ENCODE measurements at regions not wholly inside any gene's neighbourhood (a gene's known extent, or its start where the extent isn't known, plus 50 kb on each side); places are given as distances from the start of the nearest gene placed in this dataset.
"Not testable (repeated sequence)": the region's sequence is repeated elsewhere in the genome, so short reads cannot be mapped to it uniquely, and the experiment has no call there.

DNA sequence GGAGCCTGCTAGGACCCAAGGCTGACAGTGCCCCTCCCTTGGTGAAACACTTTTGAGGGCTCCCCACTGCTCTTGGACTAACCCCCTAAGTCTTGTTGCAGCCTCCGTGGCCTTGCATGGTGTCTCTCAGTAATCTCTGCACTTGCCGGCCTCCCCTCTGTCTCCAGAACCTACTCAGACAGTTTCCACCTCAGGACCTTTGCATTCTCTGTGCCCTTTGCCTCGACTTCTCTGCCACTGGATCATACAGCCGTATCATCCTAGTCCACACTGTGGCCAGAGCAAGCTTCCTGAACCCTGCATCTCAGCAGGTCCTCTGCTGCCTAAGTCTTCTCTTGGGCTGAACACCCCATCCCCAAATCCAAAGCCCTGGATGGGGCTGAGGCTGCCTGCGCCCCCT, 152.0 kb upstream of the PTPN1 start:
- intact Hi-C loops (cut with micrococcal nuclease), result no loop called here
- Histone ChIP-seq H3K4me1 (ENCODE audit: control insufficient read depth in 2 of 2, insufficient read depth in 2 of 2, low read length in 2 of 2) (no peaks in the 10 kb centered on the region), H3K36me3 (ENCODE audit: control insufficient read depth in 2 of 3, insufficient read depth in 3 of 3, low read length in 3 of 3) (no peaks in the 10 kb centered on the region), H3K27ac (ENCODE audit: low read depth, low read length) (no peak overlapping the region), H3K27me3 (ENCODE audit: control insufficient read depth in 2 of 2, insufficient read depth in 2 of 2, low read length in 2 of 2) (no peaks in the 10 kb centered on the region), H3K9me3 (ENCODE audit: control insufficient read depth in 2 of 3, low read length in 3 of 3) (no peaks in the 10 kb centered on the region), H3K4me3 (ENCODE audit: low read length) (no peak overlapping the region)
- Mint-ChIP-seq H3K4me1 (peaks cover 0 to 13% (median 4%) of the 10 kb centered on the region in 7 donors), H3K4me3 (no peak overlapping the region), H3K36me3 (no peaks in the 10 kb centered on the region), H3K27me3 (peaks cover 0 to 3% (median 0%) of the 10 kb centered on the region in 5 donors), H3K9me3 (no peaks in the 10 kb centered on the region), H3K27ac (no peak overlapping the region)
- CTCF ChIA-PET, result interaction anchor here (0.5 kb wide), 1 partner anchor 391 kb away, joined by 4 read pairs; no protein-coding TSS in a partner anchor
- ATAC-seq (no peak), DNase-seq (no peak)
- POLR2A ChIA-PET, result no interaction called here

DNA sequence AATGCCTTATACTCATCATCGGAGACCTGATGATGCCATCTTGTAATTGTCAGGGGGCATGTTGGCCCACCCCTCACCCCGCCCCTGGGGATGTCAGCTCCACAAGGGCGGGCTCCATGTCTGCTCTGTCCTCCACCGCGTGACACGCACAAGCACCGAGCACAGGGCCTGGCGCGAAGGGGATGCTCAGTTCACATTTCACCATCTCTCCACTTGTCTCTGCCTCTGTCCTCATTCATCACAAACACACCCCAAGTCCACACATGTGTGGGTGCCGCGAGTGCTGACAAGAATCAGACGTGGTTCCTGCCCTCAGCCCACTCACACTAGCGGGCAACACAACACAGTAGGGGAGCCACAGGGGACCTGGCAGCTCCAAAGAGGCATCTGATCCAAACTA, 151.2 kb upstream of the PTPN1 start:
- no peak overlapping the region for H3K4me3 ChIP-seq (ENCODE audit: low read length)
- Mint-ChIP-seq H3K4me1 (peaks cover 0 to 7% (median 0%) of the 10 kb centered on the region in 7 donors), H3K27ac (peak overlapping the region in 2 of 9 donors; percentile 13 to 16), H3K4me3 (no peak overlapping the region), H3K36me3 (no peaks in the 10 kb centered on the region), H3K27me3 (peaks cover 0 to 4% (median 2%) of the 10 kb centered on the region in 5 donors), H3K9me3 (no peaks in the 10 kb centered on the region)
- DNase-seq, result no peak
- CTCF ChIA-PET, result no interaction called here
- no peaks in the 10 kb centered on the region for H3K9me3 ChIP-seq (ENCODE audit: control insufficient read depth in 2 of 3, low read length in 3 of 3)
- H3K27me3 ChIP-seq (ENCODE audit: control insufficient read depth in 2 of 2, insufficient read depth in 2 of 2, low read length in 2 of 2), result no peaks in the 10 kb centered on the region
- ATAC-seq, result no peak
- no peak overlapping the region for H3K27ac ChIP-seq (ENCODE audit: low read depth, low read length)
- POLR2A ChIA-PET, result no interaction called here
- H3K36me3 ChIP-seq (ENCODE audit: control insufficient read depth in 2 of 3, insufficient read depth in 3 of 3, low read length in 3 of 3), result no peaks in the 10 kb centered on the region
- H3K4me1 ChIP-seq (ENCODE audit: control insufficient read depth in 2 of 2, insufficient read depth in 2 of 2, low read length in 2 of 2), result no peaks in the 10 kb centered on the region
- intact Hi-C loops (cut with micrococcal nuclease), result no loop called here

DNA sequence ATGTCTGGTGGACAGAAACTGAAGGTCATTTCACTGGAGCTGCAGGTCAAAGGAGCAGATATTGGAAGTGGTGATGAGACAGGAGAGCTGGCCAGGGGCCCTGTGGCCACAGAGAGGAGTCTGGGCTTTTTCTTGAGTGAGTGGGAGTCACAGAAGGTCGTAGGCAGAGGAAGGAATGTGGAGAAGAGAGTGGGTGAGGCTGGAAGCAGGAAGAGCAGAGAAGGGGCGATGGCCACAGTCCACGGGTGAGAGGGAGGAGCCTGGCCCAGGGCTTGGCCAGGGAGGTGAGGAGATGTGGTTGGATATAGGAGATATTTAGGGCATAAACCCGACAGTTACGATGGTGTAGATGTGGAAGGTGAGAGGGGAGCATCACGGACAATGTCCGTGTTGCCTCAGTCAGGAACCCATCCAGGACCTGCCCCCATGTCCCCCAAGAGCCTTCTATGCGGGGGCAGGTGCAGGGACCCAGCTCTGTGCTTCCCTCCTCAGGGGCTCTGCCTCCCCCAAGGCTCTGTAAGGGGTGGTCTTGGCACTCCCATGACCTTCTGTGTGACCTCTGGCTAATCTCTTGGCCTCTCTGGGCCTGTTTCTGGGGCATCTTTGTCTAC, 150.5 kb upstream of the PTPN1 start:
- H3K4me3 ChIP-seq (ENCODE audit: low read length), result no peak overlapping the region
- H3K27ac ChIP-seq (ENCODE audit: low read depth, low read length), result no peak overlapping the region
- Mint-ChIP-seq H3K9me3 (no peaks in the 10 kb centered on the region), H3K4me1 (peaks cover 0 to 7% (median 0%) of the 10 kb centered on the region in 7 donors), H3K27ac (peak overlapping the region in 2 of 9 donors; percentile 13 to 40), H3K4me3 (no peak overlapping the region), H3K36me3 (no peaks in the 10 kb centered on the region), H3K27me3 (peaks cover 0 to 4% (median 2%) of the 10 kb centered on the region in 5 donors)
- ATAC-seq (no peak), DNase-seq (no peak)
- no peaks in the 10 kb centered on the region for H3K27me3 ChIP-seq (ENCODE audit: control insufficient read depth in 2 of 2, insufficient read depth in 2 of 2, low read length in 2 of 2)
- H3K4me1 ChIP-seq (ENCODE audit: control insufficient read depth in 2 of 2, insufficient read depth in 2 of 2, low read length in 2 of 2), result no peaks in the 10 kb centered on the region
- intact Hi-C loops (cut with micrococcal nuclease), result no loop called here
- ChIA-PET POLR2A (interaction anchor here (0.6 kb wide), 1 partner anchor 29 kb away, joined by 6 read pairs; no protein-coding TSS in a partner anchor), CTCF (no interaction called here)
- H3K36me3 ChIP-seq (ENCODE audit: control insufficient read depth in 2 of 3, insufficient read depth in 3 of 3, low read length in 3 of 3), result no peaks in the 10 kb centered on the region
- H3K9me3 ChIP-seq (ENCODE audit: control insufficient read depth in 2 of 3, low read length in 3 of 3), result no peaks in the 10 kb centered on the region

- Histone ChIP-seq H3K4me3 (ENCODE audit: low read length) (no peak overlapping the region), H3K36me3 (ENCODE audit: control insufficient read depth in 2 of 3, insufficient read depth in 3 of 3, low read length in 3 of 3) (no peaks in the 10 kb centered on the region), H3K27me3 (ENCODE audit: control insufficient read depth in 2 of 2, insufficient read depth in 2 of 2, low read length in 2 of 2) (no peaks in the 10 kb centered on the region), H3K27ac (ENCODE audit: low read depth, low read length) (no peak overlapping the region), H3K9me3 (ENCODE audit: control insufficient read depth in 2 of 3, low read length in 3 of 3) (no peaks in the 10 kb centered on the region), H3K4me1 (ENCODE audit: control insufficient read depth in 2 of 2, insufficient read depth in 2 of 2, low read length in 2 of 2) (no peaks in the 10 kb centered on the region)
- ChIA-PET CTCF (no interaction called here), POLR2A (no interaction called here)
- H3K9me3 Mint-ChIP-seq, result no peaks in the 10 kb centered on the region
- H3K27ac Mint-ChIP-seq, result no peak overlapping the region
- ATAC-seq (no peak), DNase-seq (no peak)
- peaks cover 0 to 7% (median 0%) of the 10 kb centered on the region in 7 donors for H3K4me1 Mint-ChIP-seq
- H3K27me3 Mint-ChIP-seq, result peaks cover 0 to 4% (median 2%) of the 10 kb centered on the region in 5 donors
- intact Hi-C loops (cut with micrococcal nuclease), result no loop called here
- no peak overlapping the region for H3K4me3 Mint-ChIP-seq
- no peaks in the 10 kb centered on the region for H3K36me3 Mint-ChIP-seq
Observed at GRCh38 chr20:50360218-50360672, 149.9 kb upstream of the PTPN1 start.

DNA sequence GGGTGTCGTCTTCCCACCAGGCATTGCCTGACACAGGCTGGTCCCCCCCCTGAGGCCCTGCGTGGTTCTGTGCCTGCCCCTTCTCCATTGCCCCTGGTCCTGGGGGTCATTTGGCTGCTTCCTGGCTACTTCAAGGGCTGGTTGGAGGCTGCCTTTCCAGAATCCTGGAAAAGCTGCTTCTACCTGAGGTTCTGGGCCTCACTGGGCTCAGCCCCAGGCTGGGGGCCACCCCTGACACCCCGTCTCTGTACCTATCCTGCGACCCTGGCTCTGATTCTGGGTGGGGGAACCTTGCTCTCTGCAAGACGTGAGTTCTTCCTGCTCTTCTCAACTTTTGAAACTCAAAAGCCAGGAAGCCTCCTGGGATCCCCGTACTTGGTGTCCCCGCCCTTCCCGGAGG, 149.3 kb upstream of the PTPN1 start:
- CTCF ChIA-PET, result no interaction called here
- Mint-ChIP-seq H3K36me3 (no peaks in the 10 kb centered on the region), H3K4me1 (peaks cover 0 to 11% (median 0%) of the 10 kb centered on the region in 7 donors), H3K4me3 (no peak overlapping the region), H3K27ac (no peak overlapping the region), H3K9me3 (no peaks in the 10 kb centered on the region), H3K27me3 (peaks cover 0 to 4% (median 1%) of the 10 kb centered on the region in 5 donors)
- no peak overlapping the region for H3K4me3 ChIP-seq (ENCODE audit: low read length)
- H3K36me3 ChIP-seq (ENCODE audit: control insufficient read depth in 2 of 3, insufficient read depth in 3 of 3, low read length in 3 of 3), result no peaks in the 10 kb centered on the region
- intact Hi-C loops (cut with micrococcal nuclease), result no loop called here
- no peaks in the 10 kb centered on the region for H3K4me1 ChIP-seq (ENCODE audit: control insufficient read depth in 2 of 2, insufficient read depth in 2 of 2, low read length in 2 of 2)
- POLR2A ChIA-PET, result no interaction called here
- ATAC-seq, result no peak
- no peak for DNase-seq
- H3K27ac ChIP-seq (ENCODE audit: low read depth, low read length), result no peak overlapping the region
- no peaks in the 10 kb centered on the region for H3K9me3 ChIP-seq (ENCODE audit: control insufficient read depth in 2 of 3, low read length in 3 of 3)
- no peaks in the 10 kb centered on the region for H3K27me3 ChIP-seq (ENCODE audit: control insufficient read depth in 2 of 2, insufficient read depth in 2 of 2, low read length in 2 of 2)

DNA sequence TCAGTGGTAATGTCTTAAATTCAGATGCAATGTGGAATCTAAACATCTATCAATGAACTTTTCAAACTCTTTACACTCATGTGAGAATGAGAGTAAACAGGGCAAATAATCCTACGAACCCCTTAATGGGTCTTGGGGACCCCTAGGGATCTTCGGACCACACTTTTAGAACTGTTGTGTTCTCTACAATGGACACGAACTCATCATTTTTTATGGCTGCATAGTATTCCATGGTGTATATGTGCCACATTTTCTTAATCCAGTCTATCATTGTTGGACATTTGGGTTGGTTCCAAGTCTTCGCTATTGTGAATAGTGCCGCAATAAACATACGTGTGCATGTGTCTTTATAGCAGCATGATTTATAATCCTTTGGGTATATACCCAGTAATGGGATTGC, 148.0 kb upstream of the PTPN1 start:
- POLR2A ChIA-PET, result not testable (repeated sequence)

DNA sequence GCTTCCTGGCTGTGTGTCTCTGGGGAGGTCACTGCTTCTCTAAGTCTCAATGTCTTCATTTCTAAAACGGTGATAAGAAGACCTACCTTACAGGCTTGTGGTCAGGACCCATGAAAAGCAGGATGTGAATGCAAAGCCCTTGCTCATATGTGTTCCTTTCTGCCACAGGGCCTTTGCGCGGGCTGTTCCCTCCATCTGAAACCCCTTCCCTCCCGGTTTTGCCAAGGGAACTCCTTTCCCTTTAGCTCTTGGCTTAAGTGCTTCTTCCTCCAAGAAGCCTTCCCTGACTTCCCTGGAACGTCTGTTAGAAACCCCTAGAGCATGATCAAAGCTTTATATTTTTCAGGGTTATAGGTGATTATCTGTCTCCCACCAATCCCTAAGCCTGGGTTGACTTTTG, 147.2 kb upstream of the PTPN1 start:
- peaks cover 5 to 26% (median 10%) of the 10 kb centered on the region in 7 donors for H3K4me1 Mint-ChIP-seq
- intact Hi-C loops (cut with micrococcal nuclease), result no loop called here
- no peaks in the 10 kb centered on the region for H3K36me3 Mint-ChIP-seq
- Histone ChIP-seq H3K27ac (ENCODE audit: low read depth, low read length) (no peak overlapping the region), H3K9me3 (ENCODE audit: control insufficient read depth in 2 of 3, low read length in 3 of 3) (no peaks in the 10 kb centered on the region), H3K36me3 (ENCODE audit: control insufficient read depth in 2 of 3, insufficient read depth in 3 of 3, low read length in 3 of 3) (no peaks in the 10 kb centered on the region), H3K27me3 (ENCODE audit: control insufficient read depth in 2 of 2, insufficient read depth in 2 of 2, low read length in 2 of 2) (no peaks in the 10 kb centered on the region), H3K4me1 (ENCODE audit: control insufficient read depth in 2 of 2, insufficient read depth in 2 of 2, low read length in 2 of 2) (peaks cover 0 to 4% of the 10 kb centered on the region in 2 donors), H3K4me3 (ENCODE audit: low read length) (no peak overlapping the region)
- DNase-seq, result no peak
- H3K9me3 Mint-ChIP-seq, result peaks cover 0 to 2% (median 0%) of the 10 kb centered on the region in 11 donors
- H3K27ac Mint-ChIP-seq, result no peak overlapping the region
- H3K4me3 Mint-ChIP-seq, result no peak overlapping the region
- peaks cover 0 to 6% (median 2%) of the 10 kb centered on the region in 5 donors for H3K27me3 Mint-ChIP-seq
- ATAC-seq, result no peak
- ChIA-PET POLR2A (no interaction called here), CTCF (no interaction called here)

More for the DNA sequence above, 148.0 kb upstream of the PTPN1 start:
- H3K27me3 Mint-ChIP-seq; H3K27me3 ChIP-seq (ENCODE audit: control insufficient read depth in 2 of 2, insufficient read depth in 2 of 2, low read length in 2 of 2); H3K36me3 Mint-ChIP-seq; H3K4me1 ChIP-seq (ENCODE audit: control insufficient read depth in 2 of 2, insufficient read depth in 2 of 2, low read length in 2 of 2); H3K27ac Mint-ChIP-seq; H3K27ac ChIP-seq (ENCODE audit: low read depth, low read length); CTCF ChIA-PET; H3K36me3 ChIP-seq (ENCODE audit: control insufficient read depth in 2 of 3, insufficient read depth in 3 of 3, low read length in 3 of 3); ATAC-seq; DNase-seq; H3K4me3 ChIP-seq (ENCODE audit: low read length); H3K4me3 Mint-ChIP-seq; intact Hi-C loops (cut with micrococcal nuclease); H3K9me3 Mint-ChIP-seq; H3K9me3 ChIP-seq (ENCODE audit: control insufficient read depth in 2 of 3, low read length in 3 of 3): not testable (repeated sequence)
- H3K4me1 Mint-ChIP-seq, result peaks cover 5 to 22% (median 8%) of the 10 kb centered on the region in 7 donors
